OCI-LY3 (cell line): ENCODE measurements at regions not wholly inside any gene's neighbourhood (a gene's known extent, or its start where the extent isn't known, plus 50 kb on each side); places are given as distances from the start of the nearest gene placed in this dataset.
"Not testable (repeated sequence)": the region's sequence is repeated elsewhere in the genome, so short reads cannot be mapped to it uniquely, and the experiment has no call there.

Experiments used
- H2AFZ ChIP-seq: fragments of 200-600, 300-600 bp; shearing (Covaris generic); 2 replicates; pipeline ENCODE4 v1.6.0; 2014; ENCODE audit warnings: antibody characterized with exemption, low read depth, low read length
- H3K27ac ChIP-seq: fragments of 200-600, 300-600 bp; sonication (generic); 2 replicates; pipeline ENCODE4 v1.5.1; 2014; ENCODE audit warnings: mild to moderate bottlenecking, low read length, moderate library complexity, mixed read lengths
- H3K27me3 ChIP-seq: fragments of 200-600, 300-600 bp; sonication (generic); 2 replicates; pipeline ENCODE4 v1.6.1; 2014; ENCODE audit warnings: low read depth, low read length, mixed read lengths
- H3K36me3 ChIP-seq: fragments of 200-600, 300-600 bp; sonication (generic); replicated peaks from 2 replicates; pipeline ENCODE3; 2014; ENCODE audit warnings: low read depth, low read length, mixed read lengths
- H3K4me1 ChIP-seq: fragments of 300-600, 200-600 bp; sonication (generic); 2 replicates; pipeline ENCODE4 v1.6.1; 2014; ENCODE audit warnings: low read length, mixed read lengths
- H3K4me2 ChIP-seq: fragments of 200-600, 300-600 bp; sonication (generic); 2 replicates; pipeline ENCODE4 v1.6.1; 2014; ENCODE audit warnings: low read length, mixed read lengths
- H3K4me3 ChIP-seq: fragments of 300-600, 200-600 bp; sonication (generic); 2 replicates; pipeline ENCODE4 v1.5.1; 2014; ENCODE audit warnings: antibody characterized with exemption, mild to moderate bottlenecking, low read length, moderate library complexity
- H3K79me2 ChIP-seq: fragments of 300-600, 200-600 bp; shearing (Covaris generic); 2 replicates; pipeline ENCODE4 v1.6.1; 2014; ENCODE audit warnings: mild to moderate bottlenecking, low read length, mixed read lengths
- H3K9ac ChIP-seq: fragments of 300-600, 200-600 bp; shearing (Covaris generic); 2 replicates; pipeline ENCODE4 v1.6.0; 2014; ENCODE audit warnings: mild to moderate bottlenecking, low read length, moderate library complexity
- H3K9me3 ChIP-seq: fragments of 200-600, 300-600 bp; shearing (Covaris generic); 2 replicates; pipeline ENCODE4 v1.6.1; 2014; ENCODE audit warnings: low read length, mixed read lengths; ENCODE audit not compliant: insufficient read depth
- H4K20me1 ChIP-seq: fragments of 200-600, 300-600 bp; sonication (generic); 2 replicates; pipeline ENCODE4 v1.6.1; 2016; ENCODE audit warnings: low read length, mixed read lengths; ENCODE audit not compliant: insufficient read depth
- CTCF ChIP-seq: fragments of 200-600, 300-600 bp; sonication (generic); IDR thresholded peaks from 2 replicates; pipeline ENCODE4 v1.5.1; 2014; ENCODE audit warnings: antibody characterized with exemption, low read length, low read depth
- EZH2phosphoT487 ChIP-seq: fragments of 200-600 bp; shearing (Covaris generic); IDR thresholded peaks from 2 replicates; pipeline ENCODE4 v1.6.1; 2018; ENCODE audit warnings: antibody characterized with exemption, mixed run types, low read depth

DNA sequence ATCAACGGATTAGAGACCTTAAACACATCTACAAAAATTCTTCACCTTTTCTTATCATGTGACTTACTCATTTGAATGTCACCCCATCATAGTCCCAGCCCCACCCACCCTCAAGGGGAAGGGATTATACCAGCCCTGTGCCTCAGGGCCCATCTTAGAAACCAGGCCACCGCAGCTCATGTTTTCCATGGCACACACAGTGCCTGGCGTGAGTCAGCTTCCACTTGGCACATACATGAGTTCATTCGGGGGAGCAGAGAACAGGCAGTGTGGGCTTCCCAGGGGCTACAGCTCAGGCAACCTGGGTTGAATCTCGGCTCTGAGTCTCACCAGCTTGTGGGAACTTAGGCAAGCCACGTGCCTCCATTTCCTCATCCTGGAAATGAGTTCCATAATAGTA is 310.6 kb downstream of the NPHP4 start:
- Histone ChIP-seq H3K4me3 (no peak overlapping the region), H3K27ac (no peak overlapping the region), H4K20me1 (no peaks in the 10 kb centered on the region), H3K4me2 (no peak overlapping the region), H3K27me3 (no peaks in the 10 kb centered on the region), H2AFZ (no peak overlapping the region), H3K4me1 (peaks cover 8% of the 10 kb centered on the region), H3K9ac (no peak overlapping the region), H3K36me3 (no peaks in the 10 kb centered on the region), H3K79me2 (no peaks in the 10 kb centered on the region), H3K9me3 (no peaks in the 10 kb centered on the region)
- TF ChIP-seq EZH2phosphoT487 (no peak), CTCF (no peak)

DNA sequence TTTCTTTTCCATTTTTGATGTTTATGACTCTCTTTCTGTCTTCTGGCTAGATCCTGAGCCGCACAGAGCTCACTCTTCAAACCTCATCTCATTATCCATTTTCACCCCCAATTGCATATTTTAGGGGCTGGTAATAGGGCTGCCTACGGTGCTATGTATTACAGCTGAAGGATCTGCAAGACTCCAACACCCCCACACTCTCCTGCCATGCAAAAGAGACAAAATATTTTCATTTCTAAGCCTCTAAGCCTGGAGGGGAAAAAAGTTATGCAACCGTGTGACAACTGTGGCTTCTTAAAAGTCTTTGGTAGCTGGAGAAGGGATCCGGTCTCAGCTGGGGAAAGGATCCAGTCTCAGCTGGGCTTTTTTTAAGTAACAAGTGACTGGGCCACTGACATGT is 311.6 kb downstream of the NPHP4 start:
- Histone ChIP-seq H3K27me3 (no peaks in the 10 kb centered on the region), H3K4me2 (no peak overlapping the region), H2AFZ (no peak overlapping the region), H3K4me3 (no peak overlapping the region), H4K20me1 (no peaks in the 10 kb centered on the region), H3K4me1 (peaks cover 8% of the 10 kb centered on the region), H3K36me3 (no peaks in the 10 kb centered on the region), H3K79me2 (no peaks in the 10 kb centered on the region), H3K9me3 (no peaks in the 10 kb centered on the region), H3K9ac (no peak overlapping the region), H3K27ac (no peak overlapping the region)
- TF ChIP-seq CTCF (no peak), EZH2phosphoT487 (no peak)

DNA sequence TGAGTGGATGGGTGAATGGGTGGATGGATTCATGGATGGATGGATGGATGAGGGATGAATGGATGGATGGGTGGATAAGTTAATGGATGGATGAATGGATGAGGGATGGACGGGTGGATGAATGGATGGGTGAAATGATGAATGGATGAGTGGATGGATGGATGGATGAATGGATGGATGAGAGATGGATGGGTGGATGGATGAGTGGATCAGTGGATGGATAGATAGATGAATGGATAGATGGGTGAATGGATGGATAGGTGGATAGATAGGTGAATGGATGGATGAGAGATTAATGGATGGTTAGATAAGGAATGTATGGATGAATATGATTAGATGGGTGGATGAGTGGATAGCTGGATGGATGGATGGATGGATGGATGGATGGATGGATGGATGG is 313.5 kb downstream of the NPHP4 start:
- H3K4me3 ChIP-seq: no peak overlapping the region
- peaks cover 8% of the 10 kb centered on the region for H3K4me1 ChIP-seq
- no peaks in the 10 kb centered on the region for H3K36me3 ChIP-seq
- H4K20me1 ChIP-seq: no peaks in the 10 kb centered on the region
- H3K27me3 ChIP-seq: no peaks in the 10 kb centered on the region
- H3K9me3 ChIP-seq: no peaks in the 10 kb centered on the region
- H3K27ac ChIP-seq: no peak overlapping the region
- H2AFZ ChIP-seq: no peak overlapping the region
- no peak overlapping the region for H3K9ac ChIP-seq
- H3K79me2 ChIP-seq: no peaks in the 10 kb centered on the region
- TF ChIP-seq CTCF (no peak), EZH2phosphoT487 (no peak)
- H3K4me2 ChIP-seq: no peak overlapping the region

- not testable (repeated sequence) for H4K20me1 ChIP-seq, H3K27ac ChIP-seq, H3K9ac ChIP-seq, H2AFZ ChIP-seq, H3K27me3 ChIP-seq, H3K79me2 ChIP-seq, H3K36me3 ChIP-seq, H3K9me3 ChIP-seq, H3K4me2 ChIP-seq, H3K4me3 ChIP-seq, H3K4me1 ChIP-seq
Measured at GRCh38 chr1:5672355-5672754, 319.9 kb downstream of the NPHP4 start.
